Fibroblast of pulmonary artery (primary cell): ENCODE measurements at regions not wholly inside any gene's neighbourhood (a gene's known extent, or its start where the extent isn't known, plus 50 kb on each side); places are given as distances from the start of the nearest gene placed in this dataset.

ENCODE experiments used
- DNase-seq: peaks from one replicate; pipeline ENCODE4 v3.0.0-alpha.2; 2010; ENCODE audit warnings: low read depth
- H3K4me3 ChIP-seq: replicated peaks from 2 replicates; pipeline ENCODE4 v1.5.1; 2011; ENCODE audit warnings: low read depth, mild to moderate bottlenecking, control low read depth, low read length, moderate library complexity
- CTCF ChIP-seq: IDR thresholded peaks from 2 replicates; pipeline ENCODE4 v1.5.1; 2011; ENCODE audit warnings: mild to moderate bottlenecking, control low read depth, low read length, inconsistent platforms; ENCODE audit errors: missing control alignments

DNA sequence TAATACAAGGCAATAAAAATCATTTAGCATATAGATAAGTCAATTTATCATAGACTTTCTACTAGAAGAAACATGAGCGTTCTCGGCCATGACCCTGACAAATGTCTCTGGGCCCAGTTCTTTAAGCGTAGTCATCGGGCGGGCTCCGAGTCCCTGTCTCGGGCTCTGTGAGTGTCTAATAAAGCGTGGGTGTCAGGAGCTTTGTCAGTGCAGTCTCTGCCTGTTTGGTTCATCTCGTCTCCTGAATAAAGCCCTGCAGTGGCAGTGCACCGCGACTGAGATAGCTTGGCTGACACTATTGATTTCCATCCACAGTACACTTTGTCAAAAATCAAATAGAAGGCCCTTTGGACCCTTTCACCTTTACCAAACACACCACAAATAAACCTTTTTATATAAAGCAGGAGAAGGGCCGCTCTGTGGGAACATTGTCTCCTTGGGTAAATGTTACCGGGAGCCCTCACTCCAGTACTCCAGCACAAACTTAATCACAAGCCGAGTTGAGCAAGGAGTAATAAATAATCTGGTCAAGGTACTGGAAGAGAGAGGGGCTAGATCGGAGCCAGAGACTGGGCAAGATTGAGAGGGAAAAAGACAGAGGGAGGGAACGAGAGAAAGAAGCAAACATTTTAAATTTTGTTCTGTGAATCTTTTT lies 368.2 kb upstream of the TSHZ3 start:
- no peak for TF ChIP-seq CTCF
- no peak overlapping the region for H3K4me3 ChIP-seq
- DNase-seq: no peak

DNA sequence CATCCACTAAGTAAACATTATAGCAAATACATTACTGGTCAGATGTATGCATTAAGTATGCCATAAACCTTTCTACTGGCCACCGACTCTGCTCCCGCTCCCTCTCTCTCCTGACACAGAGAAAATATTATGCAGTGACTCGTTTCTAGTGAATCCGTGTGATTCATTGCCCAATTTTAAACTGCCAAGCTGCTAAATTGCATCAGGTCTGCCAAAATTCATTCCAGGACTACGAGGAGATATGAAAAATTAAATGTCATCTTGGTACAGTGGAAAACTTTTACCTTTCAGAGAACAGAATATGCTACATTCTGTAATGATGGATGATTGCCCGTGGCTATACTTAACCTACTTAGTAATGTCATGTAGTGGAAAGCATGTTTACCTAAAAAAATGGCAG lies 368.8 kb upstream of the TSHZ3 start:
- DNase-seq: no peak
- H3K4me3 ChIP-seq: no peak overlapping the region
- no peak for TF ChIP-seq CTCF

DNA sequence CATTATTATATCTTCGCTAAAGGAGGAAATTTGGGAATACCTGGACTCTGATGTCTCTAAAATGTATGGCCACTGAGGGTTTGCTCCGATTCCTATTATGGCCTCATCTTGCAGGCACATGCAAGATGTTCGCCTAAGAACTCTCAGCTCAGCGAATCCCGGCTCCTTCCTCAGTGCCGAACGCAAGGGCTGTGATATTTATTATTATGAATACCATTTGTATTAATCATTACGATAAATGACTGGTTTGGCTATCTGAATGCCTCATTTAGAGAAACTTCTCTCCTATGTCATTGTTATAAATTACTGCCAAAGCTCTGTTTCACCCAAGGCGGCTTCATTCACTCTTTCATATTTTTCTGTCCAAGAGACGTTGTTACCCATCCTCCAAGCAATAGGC lies 369.7 kb upstream of the TSHZ3 start:
- H3K4me3 ChIP-seq: no peak overlapping the region
- no peak for DNase-seq
- TF ChIP-seq CTCF: no peak

DNA sequence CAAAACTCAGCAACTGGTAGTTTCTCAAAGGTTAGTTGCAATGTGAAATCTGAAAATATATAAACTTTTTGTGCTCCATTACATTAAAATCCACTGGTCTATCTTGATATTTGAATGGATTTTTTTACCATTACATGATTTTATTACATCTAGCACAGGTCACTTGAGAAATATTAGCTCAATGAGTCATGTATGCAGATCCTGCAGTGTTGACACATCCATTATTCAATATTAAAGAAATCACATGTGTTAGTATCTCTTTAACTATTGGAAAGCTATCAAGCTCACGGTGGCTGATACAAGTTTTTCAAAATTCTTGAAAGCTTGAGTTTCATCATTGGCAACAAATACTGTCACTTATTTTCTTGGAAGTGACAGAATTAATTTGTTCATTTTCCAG lies 373.9 kb upstream of the TSHZ3 start:
- H3K4me3 ChIP-seq: no peak overlapping the region
- DNase-seq: no peak
- TF ChIP-seq CTCF: no peak

- no peak for TF ChIP-seq CTCF
- no peak for DNase-seq
Observed at GRCh38 chr19:31725051-31725450, 375.8 kb upstream of the TSHZ3 start.

DNA sequence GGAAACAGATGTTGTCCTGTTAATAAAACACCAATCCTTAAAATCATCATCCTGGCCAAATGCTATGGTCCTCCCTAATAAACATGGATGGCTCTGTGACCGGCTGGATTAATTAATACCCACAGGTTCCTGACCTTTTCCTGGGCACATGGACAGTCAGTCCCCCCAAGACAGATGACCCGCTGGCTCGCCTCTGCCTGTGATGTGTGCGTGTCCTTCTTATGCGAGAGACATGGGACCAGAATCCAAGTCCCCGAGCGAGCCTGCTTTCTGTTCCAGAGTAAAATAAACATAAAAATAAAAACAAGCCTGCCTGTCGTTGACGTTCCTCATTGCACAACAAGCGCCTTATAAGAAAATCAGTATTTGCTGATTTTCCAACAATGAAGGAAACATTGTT lies 378.3 kb upstream of the TSHZ3 start:
- no peak for DNase-seq
- no peak overlapping the region for H3K4me3 ChIP-seq
- no peak for TF ChIP-seq CTCF

More at GRCh38 chr19:31725051-31725450, 375.8 kb upstream of the TSHZ3 start:
- no peak overlapping the region for H3K4me3 ChIP-seq

- TF ChIP-seq CTCF: no peak
- DNase-seq: no peak
- no peak overlapping the region for H3K4me3 ChIP-seq
Observed at GRCh38 chr19:31730270-31730669, 381.0 kb upstream of the TSHZ3 start.
